Gastrocnemius medialis (tissue), 4 donors: ENCODE measurements at regions not wholly inside any gene's neighbourhood (a gene's known extent, or its start where the extent isn't known, plus 50 kb on each side); places are given as distances from the start of the nearest gene placed in this dataset.

Experiments used
- ATAC-seq, 2 donors: fragments of 150-250 bp; one replicate each; pipeline ENCODE4 v1.9.1; 2016
- DNase-seq, 2 donors: peaks; one replicate each; pipeline ENCODE4 v3.0.0-alpha.2; 2019
- H3K27ac ChIP-seq, 4 donors: fragments of 200-600 bp; sonication (generic); 1 replicate in 1 of 4; 2 replicates in 3 of 4; pipeline ENCODE4 v1.5.1; 2016 to 2018; ENCODE audit warnings: mild to moderate bottlenecking in 2 of 4, moderate library complexity in 1 of 4
- H3K27me3 ChIP-seq, 3 donors: fragments of 200-600 bp; sonication (generic) in 2 of 3; 1 replicate in 1 of 3; 2 replicates in 2 of 3; pipeline versions ENCODE4 v1.5.1 to v1.6.0; 2016 to 2019; ENCODE audit warnings: mild to moderate bottlenecking in 1 of 3, moderate library complexity in 1 of 3
- H3K36me3 ChIP-seq, 2 donors: fragments of 200-600 bp; sonication (generic) in 1 of 2; one replicate each; pipeline ENCODE4 v1.5.1; 2017 to 2018
- H3K4me1 ChIP-seq, 2 donors: fragments of 200-600 bp; sonication (generic) in 1 of 2; one replicate each; pipeline ENCODE4 v1.5.1; 2016 to 2017; ENCODE audit warnings: mild to moderate bottlenecking in 2 of 2
- H3K4me3 ChIP-seq, 4 donors: fragments of 200-600 bp; sonication (generic) in 3 of 4; 1 replicate in 1 of 4; 2 replicates in 3 of 4; pipeline ENCODE4 v1.5.1; 2016 to 2019; ENCODE audit warnings: mild to moderate bottlenecking in 2 of 4
- H3K9me3 ChIP-seq, 3 donors: fragments of 200-600 bp; sonication (generic) in 2 of 3; 1 replicate in 1 of 3; 2 replicates in 2 of 3; pipeline ENCODE4 v1.5.1; 2016 to 2019
- POLR2A ChIP-seq, 2 donors: fragments of 450-650 bp; IDR thresholded peaks; one replicate each; pipeline ENCODE4 v1.6.1; 2017; ENCODE audit warnings: antibody characterized with exemption in 2 of 2, mild to moderate bottlenecking in 2 of 2, moderate library complexity in 2 of 2
- in situ Hi-C, 4 donors: fragments of 200-750 bp; cut with MboI; loops; one replicate each; pipeline versions ENCODE4 v1.15.0 to v1.8.0; 2017; ENCODE audit warnings: low sequenced_read_pairs in 4 of 4
- intact Hi-C: fragments of 100-400 bp; cut with DNase I; formaldehyde crosslinking; loops from one replicate; pipeline ENCODE4 v1.15.1; 2023; ENCODE audit warnings: low total_unique reads
- TF ChIP-seq, protein P1 (sequence below), 5 experiments: fragments of 450-650 bp in 3 of 5; fragments of 200-600 bp in 2 of 5; sonication (generic) in 2 of 5; IDR thresholded peaks in 4 of 5; conservative IDR thresholded peaks in 1 of 5; 1 replicate in 4 of 5; 2 replicates in 1 of 5; pipeline ENCODE4 v1.5.1; 2016 to 2019; ENCODE audit warnings: antibody characterized with exemption in 5 of 5, mild to moderate bottlenecking in 3 of 5, moderate library complexity in 3 of 5

DNA sequence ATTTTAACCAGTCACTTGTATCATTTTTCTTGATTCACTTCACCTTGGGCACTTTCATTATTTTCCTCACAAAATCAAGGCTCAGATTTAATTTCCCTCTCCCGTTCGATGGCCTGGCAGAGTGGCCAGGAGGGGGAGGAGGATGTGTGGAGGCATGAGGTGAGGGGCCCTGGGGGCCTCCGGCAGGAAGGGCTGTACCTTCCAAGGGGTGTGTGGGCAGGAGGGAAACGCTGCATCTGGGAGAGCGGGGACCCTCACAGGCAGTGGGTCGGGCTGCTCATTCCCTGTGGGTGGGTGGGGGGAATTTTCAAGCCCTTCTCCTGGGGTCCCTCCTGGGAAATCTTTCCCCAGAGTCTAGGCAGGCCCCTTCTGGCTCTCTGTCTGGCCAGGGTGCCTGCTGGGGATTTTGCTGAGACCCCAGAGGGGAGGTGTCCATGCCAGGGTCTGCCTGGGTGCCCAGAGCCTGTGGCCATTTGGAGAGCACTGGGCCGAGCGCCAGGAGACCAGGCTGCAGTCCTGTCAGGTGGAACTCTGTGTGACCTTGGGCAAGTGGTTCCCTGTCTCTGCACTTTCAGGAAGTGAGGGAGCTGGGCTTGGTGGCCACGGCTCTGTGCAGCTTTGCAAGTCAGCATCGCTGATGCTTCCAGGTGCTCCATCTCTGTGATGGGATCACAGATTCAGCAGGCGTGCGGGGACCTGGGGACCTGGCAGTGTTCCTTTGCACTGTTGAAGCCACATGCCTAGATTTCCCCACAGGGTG, 81.9 kb upstream of the C1orf174 start:
- no peak for DNase-seq
- Histone ChIP-seq H3K27ac (no peak overlapping the region), H3K4me1 (no peaks in the 10 kb centered on the region), H3K36me3 (no peaks in the 10 kb centered on the region), H3K4me3 (no peak overlapping the region), H3K27me3 (peaks cover 0 to 3% (median 0%) of the 10 kb centered on the region in 3 donors), H3K9me3 (no peaks in the 10 kb centered on the region)
- TF ChIP-seq, protein P1, sequence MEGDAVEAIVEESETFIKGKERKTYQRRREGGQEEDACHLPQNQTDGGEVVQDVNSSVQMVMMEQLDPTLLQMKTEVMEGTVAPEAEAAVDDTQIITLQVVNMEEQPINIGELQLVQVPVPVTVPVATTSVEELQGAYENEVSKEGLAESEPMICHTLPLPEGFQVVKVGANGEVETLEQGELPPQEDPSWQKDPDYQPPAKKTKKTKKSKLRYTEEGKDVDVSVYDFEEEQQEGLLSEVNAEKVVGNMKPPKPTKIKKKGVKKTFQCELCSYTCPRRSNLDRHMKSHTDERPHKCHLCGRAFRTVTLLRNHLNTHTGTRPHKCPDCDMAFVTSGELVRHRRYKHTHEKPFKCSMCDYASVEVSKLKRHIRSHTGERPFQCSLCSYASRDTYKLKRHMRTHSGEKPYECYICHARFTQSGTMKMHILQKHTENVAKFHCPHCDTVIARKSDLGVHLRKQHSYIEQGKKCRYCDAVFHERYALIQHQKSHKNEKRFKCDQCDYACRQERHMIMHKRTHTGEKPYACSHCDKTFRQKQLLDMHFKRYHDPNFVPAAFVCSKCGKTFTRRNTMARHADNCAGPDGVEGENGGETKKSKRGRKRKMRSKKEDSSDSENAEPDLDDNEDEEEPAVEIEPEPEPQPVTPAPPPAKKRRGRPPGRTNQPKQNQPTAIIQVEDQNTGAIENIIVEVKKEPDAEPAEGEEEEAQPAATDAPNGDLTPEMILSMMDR (IDR thresholded peaks at IDR 0.05 in 4 of 5, conservative IDR thresholded peaks at IDR 0.05 in 1 of 5): no peak
- ATAC-seq: no peak
- intact Hi-C loops (no loop called here), in situ Hi-C loops (no loop called here)

DNA sequence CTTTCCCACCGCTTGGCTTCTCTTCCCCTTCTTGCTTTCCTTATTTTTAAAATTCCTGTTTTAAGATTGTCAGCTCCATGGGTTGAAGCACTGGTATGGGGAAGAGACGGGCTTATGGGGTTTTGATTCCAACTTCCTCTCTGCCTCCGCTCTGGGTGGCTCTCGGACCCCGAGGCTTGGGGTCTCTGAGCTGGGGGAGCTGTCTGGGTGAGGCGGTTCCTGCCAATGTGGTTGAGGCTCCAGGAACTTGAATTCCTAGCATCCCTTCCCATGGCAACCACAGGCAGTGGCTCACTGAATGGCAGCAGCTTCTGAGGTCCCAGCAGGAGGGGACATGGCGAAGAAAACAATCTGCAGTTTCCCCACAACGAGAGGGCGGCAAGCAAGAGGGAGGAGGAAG, 83.1 kb upstream of the C1orf174 start:
- Histone ChIP-seq H3K4me1 (no peaks in the 10 kb centered on the region), H3K27ac (no peak overlapping the region), H3K4me3 (no peak overlapping the region), H3K27me3 (no peaks in the 10 kb centered on the region), H3K9me3 (no peaks in the 10 kb centered on the region), H3K36me3 (no peaks in the 10 kb centered on the region)
- intact Hi-C loops: no loop called here
- in situ Hi-C loops: no loop called here
- no peak for ATAC-seq
- DNase-seq: no peak
- TF ChIP-seq, protein P1 (IDR thresholded peaks at IDR 0.05 in 4 of 5, conservative IDR thresholded peaks at IDR 0.05 in 1 of 5): no peak
- TF ChIP-seq POLR2A (IDR thresholded peaks at IDR 0.05): no peak

DNA sequence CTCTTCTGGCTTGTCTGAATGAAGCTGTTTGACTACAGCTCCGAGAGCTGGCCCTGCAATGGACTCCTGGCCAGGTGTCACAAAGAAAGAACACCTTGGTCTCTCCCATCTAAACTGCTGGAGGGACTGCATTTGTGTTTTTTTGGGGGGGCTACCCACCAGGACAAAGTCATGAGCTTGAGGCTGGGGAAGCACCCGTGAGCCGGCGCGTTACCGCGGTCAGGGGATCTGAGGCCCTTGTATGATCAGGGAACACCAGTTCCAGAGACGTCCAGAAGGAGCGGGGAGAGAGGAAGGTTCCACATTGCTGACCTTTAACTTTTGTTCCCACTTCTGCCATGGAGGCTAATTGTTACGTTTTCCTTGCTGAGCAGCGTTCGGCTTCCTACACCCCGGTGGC, 84.5 kb upstream of the C1orf174 start:
- ATAC-seq (no peak), DNase-seq (no peak)
- H3K4me3 ChIP-seq: no peak overlapping the region
- intact Hi-C loops: no loop called here
- no peaks in the 10 kb centered on the region for H3K27me3 ChIP-seq
- H3K9me3 ChIP-seq: no peaks in the 10 kb centered on the region
- in situ Hi-C loops: no loop called here
- H3K36me3 ChIP-seq: no peaks in the 10 kb centered on the region
- no peaks in the 10 kb centered on the region for H3K4me1 ChIP-seq
- H3K27ac ChIP-seq: no peak overlapping the region
- TF ChIP-seq POLR2A (IDR thresholded peaks at IDR 0.05): no peak
- TF ChIP-seq, protein P1 (IDR thresholded peaks at IDR 0.05 in 4 of 5, conservative IDR thresholded peaks at IDR 0.05 in 1 of 5): no peak

- no peaks in the 10 kb centered on the region for H3K9me3 ChIP-seq
- no peaks in the 10 kb centered on the region for H3K27me3 ChIP-seq
- no peak for DNase-seq
- no peaks in the 10 kb centered on the region for H3K4me1 ChIP-seq
- H3K27ac ChIP-seq: no peak overlapping the region
- H3K36me3 ChIP-seq: no peaks in the 10 kb centered on the region
- intact Hi-C loops (no loop called here), in situ Hi-C loops (no loop called here)
- H3K4me3 ChIP-seq: no peak overlapping the region
- TF ChIP-seq, protein P1 (IDR thresholded peaks at IDR 0.05 in 4 of 5, conservative IDR thresholded peaks at IDR 0.05 in 1 of 5): no peak
- no peak for TF ChIP-seq POLR2A (IDR thresholded peaks at IDR 0.05)
- no peak for ATAC-seq
These were observed 86.7 kb upstream of the C1orf174 start for GRCh38 chr1:3986686-3987218.
